OCI-LY1 (cell line): ENCODE measurements at regions not wholly inside any gene's neighbourhood (a gene's known extent, or its start where the extent isn't known, plus 50 kb on each side); places are given as distances from the start of the nearest gene placed in this dataset.

Experiments used
- H2AFZ ChIP-seq: fragments of 200-600 bp; sonication (generic), shearing (Covaris generic); 2 replicates; pipeline ENCODE4 v1.6.0; 2014; ENCODE audit warnings: antibody characterized with exemption, mild to moderate bottlenecking, low read length
- H3F3A ChIP-seq: fragments of 200-600 bp; sonication (generic), shearing (Covaris generic); 2 replicates; pipeline ENCODE4 v1.6.0; 2014; ENCODE audit warnings: mild to moderate bottlenecking, antibody characterized with exemption, low read length, moderate library complexity; ENCODE audit not compliant: insufficient read depth
- H3K27ac ChIP-seq: fragments of 200-600 bp; sonication (generic); 2 replicates; pipeline ENCODE4 v1.5.1; 2014; ENCODE audit warnings: low read length, mixed run types, mild to moderate bottlenecking, low read depth; ENCODE audit not compliant: poor library complexity, severe bottlenecking
- H3K27me3 ChIP-seq: fragments of 200-600 bp; sonication (generic); 2 replicates; pipeline ENCODE4 v1.6.0; 2014; ENCODE audit warnings: antibody characterized with exemption, mild to moderate bottlenecking, low read length, moderate library complexity; ENCODE audit not compliant: insufficient read depth
- H3K36me3 ChIP-seq: fragments of 200-600 bp; sonication (generic); 2 replicates; pipeline ENCODE4 v1.6.1; 2014; ENCODE audit warnings: mild to moderate bottlenecking, antibody characterized with exemption, low read length, moderate library complexity, mixed read lengths; ENCODE audit not compliant: insufficient read depth
- H3K4me1 ChIP-seq: fragments of 200-600 bp; sonication (generic); 2 replicates; pipeline ENCODE4 v1.5.1; 2014; ENCODE audit warnings: mild to moderate bottlenecking, low read length, moderate library complexity; ENCODE audit not compliant: insufficient read depth, severe bottlenecking
- H3K4me2 ChIP-seq: fragments of 200-600 bp; sonication (generic), shearing (Covaris generic); 2 replicates; pipeline ENCODE4 v1.6.1; 2014; ENCODE audit warnings: low read length
- H3K4me3 ChIP-seq: fragments of 200-600 bp; sonication (generic); 2 replicates; pipeline ENCODE4 v1.5.1; 2014; ENCODE audit warnings: low read length, low read depth, mild to moderate bottlenecking, mixed read lengths; ENCODE audit not compliant: poor library complexity, severe bottlenecking
- H3K79me2 ChIP-seq: fragments of 200-600 bp; shearing (Covaris generic); 2 replicates; pipeline ENCODE4 v1.6.1; 2016; ENCODE audit warnings: mixed run types, low read length, mixed read lengths; ENCODE audit not compliant: insufficient read depth
- H3K9ac ChIP-seq: fragments of 200-600 bp; sonication (generic), shearing (Covaris generic); 2 replicates; pipeline ENCODE4 v1.6.1; 2014; ENCODE audit warnings: mild to moderate bottlenecking, low read length, mixed read lengths
- H3K9me2 ChIP-seq: fragments of 200-600 bp; sonication (generic), shearing (Covaris generic); 2 replicates; pipeline ENCODE4 v1.6.1; 2014; ENCODE audit warnings: low read depth, mild to moderate bottlenecking, low read length, mixed read lengths
- H3K9me3 ChIP-seq: fragments of 200-600 bp; shearing (Covaris generic); 2 replicates; pipeline ENCODE4 v1.6.1; 2014; ENCODE audit warnings: low read length, mixed read lengths
- H4K20me1 ChIP-seq: fragments of 200-600 bp; sonication (generic), shearing (Covaris generic); 2 replicates; pipeline ENCODE4 v1.6.0; 2016; ENCODE audit warnings: mild to moderate bottlenecking, low read length; ENCODE audit not compliant: insufficient read depth
- CTCF ChIP-seq: fragments of 200-600 bp; sonication (generic), shearing (Covaris generic); IDR thresholded peaks from 2 replicates; pipeline ENCODE4 v1.5.1; 2017; ENCODE audit warnings: mild to moderate bottlenecking, antibody characterized with exemption, low read length, moderate library complexity, mixed read lengths
- EZH2 ChIP-seq: fragments of 200-600 bp; sonication (generic), shearing (Covaris generic); IDR thresholded peaks from 2 replicates; pipeline ENCODE4 v1.8.0; 2017; ENCODE audit warnings: borderline replicate concordance, mixed run types, mild to moderate bottlenecking, antibody characterized with exemption, low read length, moderate library complexity, mixed read lengths

- H3K79me2 ChIP-seq: no peaks in the 10 kb centered on the region
- H3K27ac ChIP-seq: no peak overlapping the region
- H3K9ac ChIP-seq: no peak overlapping the region
- no peak overlapping the region for H2AFZ ChIP-seq
- no peaks in the 10 kb centered on the region for H4K20me1 ChIP-seq
- H3K9me2 ChIP-seq: no peaks in the 10 kb centered on the region
- H3K27me3 ChIP-seq: no peaks in the 10 kb centered on the region
- H3K9me3 ChIP-seq: no peaks in the 10 kb centered on the region
- TF ChIP-seq CTCF (no peak), EZH2 (no peak)
- H3K4me1 ChIP-seq: no peaks in the 10 kb centered on the region
- no peaks in the 10 kb centered on the region for H3F3A ChIP-seq
- no peak overlapping the region for H3K4me2 ChIP-seq
- H3K36me3 ChIP-seq: no peaks in the 10 kb centered on the region
- no peak overlapping the region for H3K4me3 ChIP-seq
Observed at GRCh38 chr5:159732220-159732619, 184.1 kb upstream of the ADRA1B start.

- Histone ChIP-seq H3K4me2 (no peak overlapping the region), H3K27me3 (no peaks in the 10 kb centered on the region), H4K20me1 (no peaks in the 10 kb centered on the region), H3K79me2 (no peaks in the 10 kb centered on the region), H3K9me2 (no peaks in the 10 kb centered on the region), H3K27ac (no peak overlapping the region), H3K36me3 (no peaks in the 10 kb centered on the region), H3K9ac (no peak overlapping the region), H2AFZ (no peak overlapping the region), H3K4me1 (no peaks in the 10 kb centered on the region), H3K9me3 (no peaks in the 10 kb centered on the region), H3K4me3 (no peak overlapping the region), H3F3A (no peaks in the 10 kb centered on the region)
- TF ChIP-seq EZH2 (no peak), CTCF (no peak)
Observed at GRCh38 chr5:159734366-159734765, 181.9 kb upstream of the ADRA1B start.

GRCh38 chr5:159735036-159735435 is 181.2 kb upstream of the ADRA1B start:
- no peaks in the 10 kb centered on the region for H3K9me2 ChIP-seq
- no peaks in the 10 kb centered on the region for H4K20me1 ChIP-seq
- no peak overlapping the region for H2AFZ ChIP-seq
- no peak overlapping the region for H3K9ac ChIP-seq
- H3F3A ChIP-seq: no peaks in the 10 kb centered on the region
- no peaks in the 10 kb centered on the region for H3K79me2 ChIP-seq
- no peak overlapping the region for H3K4me3 ChIP-seq
- no peak overlapping the region for H3K27ac ChIP-seq
- no peak for TF ChIP-seq CTCF
- H3K27me3 ChIP-seq: no peaks in the 10 kb centered on the region
- H3K36me3 ChIP-seq: no peaks in the 10 kb centered on the region
- H3K4me1 ChIP-seq: no peaks in the 10 kb centered on the region
- H3K4me2 ChIP-seq: no peak overlapping the region
- H3K9me3 ChIP-seq: no peaks in the 10 kb centered on the region
